H9 (cell line): ENCODE measurements at regions not wholly inside any gene's neighbourhood (a gene's known extent, or its start where the extent isn't known, plus 50 kb on each side); places are given as distances from the start of the nearest gene placed in this dataset.

Experiments
- DNase-seq: peaks from one replicate; pipeline ENCODE4 v3.0.0-alpha.2; 2017
- H2AFZ ChIP-seq: one replicate; pipeline ENCODE4 v1.6.1; 2013; ENCODE audit warnings: mild to moderate bottlenecking, low read length, control low read depth, moderate library complexity
- H2AK5ac ChIP-seq: 2 replicates; pipeline ENCODE4 v1.6.1; 2013; ENCODE audit warnings: low read length, control low read depth, mixed read lengths; ENCODE audit not compliant: insufficient read length
- H2BK120ac ChIP-seq: one replicate; pipeline ENCODE4 v1.6.1; 2013; ENCODE audit warnings: low read depth, mild to moderate bottlenecking, low read length, control low read depth, inconsistent platforms; ENCODE audit not compliant: poor library complexity, severe bottlenecking
- H2BK12ac ChIP-seq: 2 replicates; pipeline ENCODE4 v1.6.1; 2013; ENCODE audit warnings: low read length, control low read depth, mixed read lengths, low read depth; ENCODE audit not compliant: insufficient read length
- H2BK15ac ChIP-seq: 2 replicates; pipeline ENCODE4 v1.6.1; 2013; ENCODE audit warnings: low read depth, low read length, control low read depth
- H2BK20ac ChIP-seq: one replicate; pipeline ENCODE4 v1.6.1; 2013; ENCODE audit warnings: low read depth, mild to moderate bottlenecking, low read length, control low read depth, inconsistent platforms; ENCODE audit not compliant: poor library complexity, severe bottlenecking
- H2BK5ac ChIP-seq: 2 replicates; pipeline ENCODE4 v1.6.1; 2013; ENCODE audit warnings: low read length, control low read depth, mixed read lengths; ENCODE audit not compliant: insufficient read length
- H3K14ac ChIP-seq: 2 replicates; pipeline ENCODE4 v1.6.1; 2013; ENCODE audit warnings: low read length, control low read depth; ENCODE audit not compliant: insufficient read depth
- H3K18ac ChIP-seq: 2 replicates; pipeline ENCODE4 v1.6.1; 2013; ENCODE audit warnings: low read depth, mild to moderate bottlenecking, mixed read lengths, low read length, control low read depth; ENCODE audit not compliant: insufficient read length
- H3K23ac ChIP-seq: 2 replicates; pipeline ENCODE4 v1.6.1; 2013; ENCODE audit warnings: low read length, control low read depth, mixed read lengths, low read depth; ENCODE audit not compliant: insufficient read length
- H3K23me2 ChIP-seq: 2 replicates; pipeline ENCODE4 v1.6.1; 2013; ENCODE audit warnings: low read depth, mild to moderate bottlenecking, mixed read lengths, low read length, control low read depth; ENCODE audit not compliant: insufficient read length, poor library complexity, severe bottlenecking
- H3K27ac ChIP-seq: 2 replicates; pipeline ENCODE4 v1.5.1; 2013; ENCODE audit warnings: low read length, control low read depth, mixed read lengths, low read depth; ENCODE audit not compliant: insufficient read length
- H3K27me3 ChIP-seq: 2 replicates; pipeline ENCODE4 v1.6.1; 2013; ENCODE audit warnings: low read length, control low read depth, inconsistent platforms; ENCODE audit not compliant: insufficient read depth
- H3K4ac ChIP-seq: 2 replicates; pipeline ENCODE4 v1.6.1; 2013; ENCODE audit warnings: low read depth, mild to moderate bottlenecking, control low read depth, inconsistent platforms, low read length, moderate library complexity
- H3K4me1 ChIP-seq: 2 replicates; pipeline ENCODE4 v1.6.1; 2013; ENCODE audit warnings: low read length, control low read depth, inconsistent platforms; ENCODE audit not compliant: insufficient read depth
- H3K4me2 ChIP-seq: 2 replicates; pipeline ENCODE4 v1.6.1; 2013; ENCODE audit warnings: low read length, control low read depth, mixed read lengths; ENCODE audit not compliant: insufficient read length, insufficient read depth
- H3K56ac ChIP-seq: 2 replicates; pipeline ENCODE4 v1.6.1; 2013; ENCODE audit warnings: low read depth, mild to moderate bottlenecking, mixed read lengths, low read length, control low read depth; ENCODE audit not compliant: insufficient read length
- H3K79me1 ChIP-seq: 2 replicates; pipeline ENCODE4 v1.6.1; 2013; ENCODE audit warnings: low read depth, mild to moderate bottlenecking, moderate library complexity, low read length, control low read depth, inconsistent platforms; ENCODE audit not compliant: insufficient read depth, poor library complexity, severe bottlenecking
- H3K79me2 ChIP-seq: 2 replicates; pipeline ENCODE4 v1.6.1; 2013; ENCODE audit warnings: low read length, control low read depth, inconsistent platforms; ENCODE audit not compliant: insufficient read depth
- H3K9ac ChIP-seq: 2 replicates; pipeline ENCODE4 v1.6.1; 2013; ENCODE audit warnings: low read length, control low read depth, mixed read lengths; ENCODE audit not compliant: insufficient read length; ENCODE audit errors: extremely low read depth
- H3K9me3 ChIP-seq: one replicate; pipeline ENCODE4 v1.6.1; 2013; ENCODE audit warnings: low read depth, low read length, inconsistent platforms; ENCODE audit not compliant: control insufficient read depth
- H3T11ph ChIP-seq: one replicate; pipeline ENCODE4 v1.6.1; 2013; ENCODE audit warnings: mild to moderate bottlenecking, low read length, control low read depth, inconsistent platforms
- H4K20me1 ChIP-seq: one replicate; pipeline ENCODE4 v1.6.1; 2013; ENCODE audit not compliant: control insufficient read depth, insufficient read length, insufficient read depth
- H4K5ac ChIP-seq: 2 replicates; pipeline ENCODE4 v1.6.1; 2013; ENCODE audit warnings: low read depth, mild to moderate bottlenecking, mixed read lengths, low read length, control low read depth; ENCODE audit not compliant: insufficient read length
- H4K8ac ChIP-seq: replicated peaks from 2 replicates; pipeline ENCODE4 v1.6.1; 2013; ENCODE audit warnings: low read length, control low read depth, mixed read lengths, low read depth; ENCODE audit not compliant: insufficient read length
- H4K91ac ChIP-seq: 2 replicates; pipeline ENCODE4 v1.6.1; 2013; ENCODE audit warnings: low read depth, mild to moderate bottlenecking, moderate library complexity, mixed read lengths, low read length, control low read depth; ENCODE audit not compliant: insufficient read length
- H3K27ac Mint-ChIP-seq, 3 experiments: 2 replicates in 2 of 3; 3 replicates in 1 of 3; pipeline ENCODE4 v1.8.0; 2020 to 2021; ENCODE audit warnings: mixed read lengths in 3 of 3, mild to moderate bottlenecking in 1 of 3, moderate library complexity in 1 of 3
- H3K27me3 Mint-ChIP-seq: 2 replicates; pipeline ENCODE4 v1.8.0; 2021; ENCODE audit warnings: low read depth, mild to moderate bottlenecking, moderate library complexity, mixed read lengths
- H3K36me3 Mint-ChIP-seq, 3 experiments: 2 replicates in 2 of 3; 3 replicates in 1 of 3; pipeline ENCODE4 v1.8.0; 2020 to 2021; ENCODE audit warnings: low read depth in 3 of 3, mixed read lengths in 3 of 3; ENCODE audit not compliant: insufficient read depth in 1 of 3
- H3K4me1 Mint-ChIP-seq, 2 experiments: 2 replicates each; pipeline ENCODE4 v1.8.0; 2020; ENCODE audit warnings: mixed read lengths in 2 of 2
- H3K4me3 Mint-ChIP-seq, 2 experiments: 2 replicates in 1 of 2; 3 replicates in 1 of 2; pipeline ENCODE4 v1.8.0; 2020 to 2021; ENCODE audit warnings: mild to moderate bottlenecking in 2 of 2, mixed read lengths in 2 of 2, moderate library complexity in 1 of 2
- H3K9me3 Mint-ChIP-seq, 2 experiments: 2 replicates in 1 of 2; 3 replicates in 1 of 2; pipeline ENCODE4 v1.8.0; 2020; ENCODE audit warnings: mild to moderate bottlenecking in 2 of 2, mixed read lengths in 2 of 2, moderate library complexity in 1 of 2
- WGBS: extraction: QIAGEN DNeasy Blood & Tissue Kit; methylation state at CpG from one replicate; pipeline ENCODE4 v1.1.7; 2013; ENCODE audit warnings: missing lambda C conversion rate, low lambda C conversion rate, mixed read lengths; ENCODE audit not compliant: insufficient read length; ENCODE audit errors: extremely low coverage; 5-methylcytosine and 5-hydroxymethylcytosine counted together
- TF ChIP-seq, protein P1 (sequence below): fragments of 200-600 bp; sonication (generic); conservative IDR thresholded peaks from 3 replicates; pipeline ENCODE4 v1.8.0; 2021; ENCODE audit warnings: antibody characterized with exemption, mild to moderate bottlenecking

GRCh38 chr3:64741341-64741740, 53.5 kb upstream of the ADAMTS9 start:
- H2AFZ ChIP-seq, result no peak overlapping the region

More at GRCh38 chr3:64741341-64741740, 53.5 kb upstream of the ADAMTS9 start:
- TF ChIP-seq, protein P1, sequence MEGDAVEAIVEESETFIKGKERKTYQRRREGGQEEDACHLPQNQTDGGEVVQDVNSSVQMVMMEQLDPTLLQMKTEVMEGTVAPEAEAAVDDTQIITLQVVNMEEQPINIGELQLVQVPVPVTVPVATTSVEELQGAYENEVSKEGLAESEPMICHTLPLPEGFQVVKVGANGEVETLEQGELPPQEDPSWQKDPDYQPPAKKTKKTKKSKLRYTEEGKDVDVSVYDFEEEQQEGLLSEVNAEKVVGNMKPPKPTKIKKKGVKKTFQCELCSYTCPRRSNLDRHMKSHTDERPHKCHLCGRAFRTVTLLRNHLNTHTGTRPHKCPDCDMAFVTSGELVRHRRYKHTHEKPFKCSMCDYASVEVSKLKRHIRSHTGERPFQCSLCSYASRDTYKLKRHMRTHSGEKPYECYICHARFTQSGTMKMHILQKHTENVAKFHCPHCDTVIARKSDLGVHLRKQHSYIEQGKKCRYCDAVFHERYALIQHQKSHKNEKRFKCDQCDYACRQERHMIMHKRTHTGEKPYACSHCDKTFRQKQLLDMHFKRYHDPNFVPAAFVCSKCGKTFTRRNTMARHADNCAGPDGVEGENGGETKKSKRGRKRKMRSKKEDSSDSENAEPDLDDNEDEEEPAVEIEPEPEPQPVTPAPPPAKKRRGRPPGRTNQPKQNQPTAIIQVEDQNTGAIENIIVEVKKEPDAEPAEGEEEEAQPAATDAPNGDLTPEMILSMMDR, result no peak
- H2BK20ac ChIP-seq, result no peak overlapping the region
- Mint-ChIP-seq H3K4me3 (no peak overlapping the region), H3K27me3 (no peaks in the 10 kb centered on the region; the same call in 1 of the 2 replicates), H3K4me1 (peaks cover 16 to 29% of the 10 kb centered on the region in 2 experiments), H3K27ac (no peak overlapping the region), H3K36me3 (no peaks in the 10 kb centered on the region), H3K9me3 (no peaks in the 10 kb centered on the region)
- H3K14ac ChIP-seq, result no peak overlapping the region
- no peak overlapping the region for H3K23ac ChIP-seq
- H2BK15ac ChIP-seq, result no peak overlapping the region
- H4K5ac ChIP-seq, result no peak overlapping the region
- H2BK5ac ChIP-seq, result no peak overlapping the region
- H3K56ac ChIP-seq, result no peak overlapping the region
- H3K27ac ChIP-seq, result no peak overlapping the region
- H3K4me2 ChIP-seq, result no peak overlapping the region
- no peak overlapping the region for H2AK5ac ChIP-seq
- no peaks in the 10 kb centered on the region for H3K9me3 ChIP-seq
- no peaks in the 10 kb centered on the region for H4K20me1 ChIP-seq
- WGBS, result no CpG with 5 or more reads among the region's 1 CpG
- no peak overlapping the region for H4K8ac ChIP-seq
- H3K79me1 ChIP-seq, result no peaks in the 10 kb centered on the region
- no peaks in the 10 kb centered on the region for H3K27me3 ChIP-seq
- no peak overlapping the region for H3K9ac ChIP-seq
- no peaks in the 10 kb centered on the region for H3K79me2 ChIP-seq
- no peak overlapping the region for H3K18ac ChIP-seq
- no peak overlapping the region for H2BK12ac ChIP-seq
- no peak overlapping the region for H2BK120ac ChIP-seq
- no peaks in the 10 kb centered on the region for H3K23me2 ChIP-seq
- H3K4ac ChIP-seq, result no peak overlapping the region
- H3T11ph ChIP-seq, result no peak overlapping the region
- no peak overlapping the region for H4K91ac ChIP-seq
- no peaks in the 10 kb centered on the region for H3K4me1 ChIP-seq
- no peak for DNase-seq
